GM18520 (cell line): ENCODE measurements at regions not wholly inside any gene's neighbourhood (a gene's known extent, or its start where the extent isn't known, plus 50 kb on each side); places are given as distances from the start of the nearest gene placed in this dataset.
A peak's percentile ranks its signal among the peaks of the same experiment; 100 is the strongest.
"Not testable (repeated sequence)": the region's sequence is repeated elsewhere in the genome, so short reads cannot be mapped to it uniquely, and the experiment has no call there.

ENCODE experiments used
- ATAC-seq: cut with Tn5 transposase; IDR thresholded peaks from one replicate; pipeline ENCODE4 v1.9.1; 2021; ENCODE audit not compliant: unreplicated experiment

- not testable (repeated sequence) for ATAC-seq
Observed at GRCh38 chr9:66152406-66152805, 415.5 kb downstream of the FOXD4L4 start.

- peak; percentile 98 for ATAC-seq
Observed at GRCh38 chr9:66153021-66153725, 416.2 kb downstream of the FOXD4L4 start.

GRCh38 chr9:66153971-66154691 is 417.2 kb downstream of the FOXD4L4 start:
- ATAC-seq: not testable (repeated sequence)

- not testable (repeated sequence) for ATAC-seq
Observed at GRCh38 chr9:66182316-66182715, 445.4 kb downstream of the FOXD4L4 start.

- not testable (repeated sequence) for ATAC-seq
Observed at GRCh38 chr9:66183648-66184047, 446.7 kb downstream of the FOXD4L4 start.

- ATAC-seq: not testable (repeated sequence)
Observed at GRCh38 chr9:66197199-66197598, 460.3 kb downstream of the FOXD4L4 start.

- ATAC-seq: not testable (repeated sequence)
Observed at GRCh38 chr9:66198421-66198820, 461.5 kb downstream of the FOXD4L4 start.

- not testable (repeated sequence) for ATAC-seq
Observed at GRCh38 chr9:66206617-66207016, 469.7 kb downstream of the FOXD4L4 start.

GRCh38 chr9:66207914-66208313 is 471.0 kb downstream of the FOXD4L4 start:
- ATAC-seq: not testable (repeated sequence)

GRCh38 chr9:66244763-66245162 is 507.8 kb downstream of the FOXD4L4 start:
- ATAC-seq: not testable (repeated sequence)

GRCh38 chr9:66245481-66245880 is 508.5 kb downstream of the FOXD4L4 start:
- not testable (repeated sequence) for ATAC-seq

GRCh38 chr9:66257581-66257980 is 520.6 kb downstream of the FOXD4L4 start:
- not testable (repeated sequence) for ATAC-seq

- ATAC-seq: not testable (repeated sequence)
Observed at GRCh38 chr9:66261576-66261975, 524.6 kb downstream of the FOXD4L4 start.

GRCh38 chr9:66263621-66264020 is 526.7 kb downstream of the FOXD4L4 start:
- not testable (repeated sequence) for ATAC-seq

GRCh38 chr9:66264786-66265185 is 527.8 kb downstream of the FOXD4L4 start:
- not testable (repeated sequence) for ATAC-seq

- not testable (repeated sequence) for ATAC-seq
Observed at GRCh38 chr9:66266202-66266601, 529.3 kb downstream of the FOXD4L4 start.

GRCh38 chr9:66266856-66267430 is 530.0 kb downstream of the FOXD4L4 start:
- ATAC-seq: not testable (repeated sequence)

GRCh38 chr9:66267684-66268083 is 530.7 kb downstream of the FOXD4L4 start:
- not testable (repeated sequence) for ATAC-seq

- ATAC-seq: not testable (repeated sequence)
Observed at GRCh38 chr9:66269024-66269423, 532.1 kb downstream of the FOXD4L4 start.

GRCh38 chr9:66269783-66270182 is 532.8 kb downstream of the FOXD4L4 start:
- not testable (repeated sequence) for ATAC-seq

- ATAC-seq: not testable (repeated sequence)
Observed at GRCh38 chr9:66278809-66279208, 541.9 kb downstream of the FOXD4L4 start.
